GM12878 (cell line): ENCODE measurements at regions not wholly inside any gene's neighbourhood (a gene's known extent, or its start where the extent isn't known, plus 50 kb on each side); places are given as distances from the start of the nearest gene placed in this dataset.

Experiments
- ATAC-seq: fragments of 200-7000 bp; cut with Tn5 transposase; 3 replicates; pipeline ENCODE4 v1.9.1; 2020; ENCODE audit warnings: mild to moderate bottlenecking, moderate library complexity
- BruUV-seq: library from RNA; stranded (reverse); fragments of 400-500 nt; replicated peaks from 2 replicates; lab custom pipeline; 2021; lab: Mats Ljungman, UMichigan
- CTCF ChIA-PET: fragments of 300-600 bp; sonication (Branson Sonifier 250); formaldehyde crosslinking; extraction: SDS; loops from one replicate; lab custom pipeline; 2021; ENCODE audit warnings: inconsistent platforms; lab: Yijun Ruan, JAX
- POLR2A ChIA-PET: fragments of 350-600 bp; formaldehyde crosslinking; extraction: SDS; loops from one replicate; lab custom pipeline; 2021; ENCODE audit warnings: inconsistent platforms; lab: Charles Lee
- RAD21 ChIA-PET: fragments of 300-600 bp; sonication (Branson Sonifier 250); formaldehyde crosslinking; loops from one replicate; lab custom pipeline; 2023; ENCODE audit warnings: antibody characterized with exemption; ENCODE audit not compliant: unreplicated experiment; lab: Charles Lee
- SMC1A ChIA-PET: fragments of 300-600 bp; sonication (Branson Sonifier 250); formaldehyde crosslinking; loops from one replicate; lab custom pipeline; 2023; ENCODE audit not compliant: unreplicated experiment, uncharacterized antibody; lab: Charles Lee
- DNase-seq: peaks from one replicate; pipeline ENCODE4 v3.0.0-alpha.2; 2011; ENCODE audit warnings: low read depth, low spot score
- FAIRE-seq: peaks from 3 replicates; lab custom pipeline; 2011; peaks lifted over from hg19 to GRCh38; lab: Jason Lieb, UNC
- H2AFZ ChIP-seq: 2 replicates; pipeline ENCODE4 v1.6.0; 2011; ENCODE audit warnings: low read depth, low read length, control low read depth; ENCODE audit not compliant: control insufficient read depth
- H3K27ac ChIP-seq: 2 replicates; pipeline ENCODE4 v1.5.1; 2011; ENCODE audit warnings: control low read depth; ENCODE audit not compliant: control insufficient read depth, insufficient read depth
- H3K27me3 ChIP-seq, 2 experiments: replicated peaks in 1 of 2; 2 replicates each; pipeline versions ENCODE4 v1.6.0 to v1.6.1; 2011; ENCODE audit warnings: low read length in 1 of 2; ENCODE audit not compliant: control insufficient read depth in 2 of 2, insufficient read depth in 2 of 2
- H3K36me3 ChIP-seq, 2 experiments: 2 replicates each; pipeline ENCODE4 v1.5.1; 2011; ENCODE audit warnings: low read length in 1 of 2; ENCODE audit not compliant: control insufficient read depth in 2 of 2, insufficient read depth in 2 of 2
- H3K4me1 ChIP-seq: 2 replicates; pipeline ENCODE4 v1.6.1; 2011; ENCODE audit warnings: mild to moderate bottlenecking, low read length, moderate library complexity, mixed read lengths; ENCODE audit not compliant: control insufficient read depth, insufficient read depth
- H3K4me2 ChIP-seq: 2 replicates; pipeline ENCODE4 v1.6.0; 2011; ENCODE audit warnings: control low read depth; ENCODE audit not compliant: control insufficient read depth, insufficient read depth
- H3K4me3 ChIP-seq: fragments of 200-600 bp; sonication (generic); 2 replicates; pipeline ENCODE4 v1.5.1; 2016
- H3K79me2 ChIP-seq: 2 replicates; pipeline ENCODE4 v1.6.0; 2011; ENCODE audit warnings: low read length; ENCODE audit not compliant: control insufficient read depth, insufficient read depth
- H3K9ac ChIP-seq: 2 replicates; pipeline ENCODE4 v1.8.0; 2011; ENCODE audit warnings: low read length, control low read depth, mixed read lengths; ENCODE audit not compliant: control insufficient read depth, insufficient read depth
- H3K9me3 ChIP-seq: replicated peaks from 3 replicates; pipeline ENCODE4 v1.5.1; 2011; ENCODE audit warnings: mild to moderate bottlenecking, low read length; ENCODE audit not compliant: control insufficient read depth, insufficient read depth
- H4K20me1 ChIP-seq: 2 replicates; pipeline ENCODE4 v1.6.0; 2011; ENCODE audit not compliant: control insufficient read depth, insufficient read depth
- ASH2L ChIP-seq: fragments of 300-600, 200-600 bp; sonication (generic); IDR thresholded peaks from 2 replicates; pipeline ENCODE4 v1.6.1; 2017; ENCODE audit warnings: low read depth, mild to moderate bottlenecking, borderline replicate concordance
- ATF7 ChIP-seq: fragments of 450-650 bp; IDR thresholded peaks from 2 replicates; pipeline ENCODE4 v1.6.1; 2016; ENCODE audit warnings: low read depth, mild to moderate bottlenecking
- BCL11A ChIP-seq: IDR thresholded peaks from 2 replicates; pipeline ENCODE4 v1.6.1; 2011; ENCODE audit warnings: low read depth, low read length
- CHD2 ChIP-seq: IDR thresholded peaks from 2 replicates; pipeline ENCODE4 v1.6.1; 2011; ENCODE audit warnings: low read depth, low read length, improper control_type of control experiment, borderline replicate concordance
- CHD4 ChIP-seq: fragments of 200-600 bp; sonication (generic); IDR thresholded peaks from 2 replicates; pipeline ENCODE4 v1.6.1; 2016; ENCODE audit warnings: mild to moderate bottlenecking
- FOS ChIP-seq: IDR thresholded peaks from 3 replicates; pipeline ENCODE4 v1.6.1; 2011; ENCODE audit warnings: borderline replicate concordance; ENCODE audit not compliant: insufficient read length; ENCODE audit errors: extremely low read depth
- HCFC1 ChIP-seq: fragments of 150-350 bp; IDR thresholded peaks from 2 replicates; pipeline ENCODE4 v1.6.1; 2014; ENCODE audit warnings: low read length
- IKZF1 ChIP-seq: fragments of 450-650 bp; conservative IDR thresholded peaks from 2 replicates; pipeline ENCODE4 v1.6.1; 2017; ENCODE audit warnings: antibody characterized with exemption, mild to moderate bottlenecking
- MYB ChIP-seq: fragments of 150-350 bp; IDR thresholded peaks from 2 replicates; pipeline ENCODE4 v1.6.1; 2014; ENCODE audit warnings: mild to moderate bottlenecking, low read depth, low read length, borderline replicate concordance
- PAX5 ChIP-seq: IDR thresholded peaks from 2 replicates; pipeline ENCODE4 v1.6.1; 2011; ENCODE audit warnings: low read depth, low read length, borderline replicate concordance
- SREBF2 ChIP-seq: IDR thresholded peaks from 2 replicates; pipeline ENCODE4 v1.6.1; 2012; ENCODE audit warnings: mild to moderate bottlenecking, low read length
- TARDBP ChIP-seq: IDR thresholded peaks from 2 replicates; pipeline ENCODE4 v1.6.1; 2016; ENCODE audit warnings: borderline replicate concordance
- ZBED1 ChIP-seq: IDR thresholded peaks from 2 replicates; pipeline ENCODE4 v1.6.1; 2016; ENCODE audit warnings: borderline replicate concordance
- ZZZ3 ChIP-seq: IDR thresholded peaks from 2 replicates; pipeline ENCODE4 v1.6.1; 2011; ENCODE audit warnings: low read depth; ENCODE audit not compliant: control insufficient read depth, insufficient read length
- WGBS: methylation state at CpG from one replicate; pipeline ENCODE4 v1.1.6; 2016; ENCODE audit warnings: low lambda C conversion rate; ENCODE audit not compliant: insufficient replicate concordance, insufficient coverage; ENCODE audit errors: missing lambda C conversion rate; 5-methylcytosine and 5-hydroxymethylcytosine counted together
- in situ Hi-C: fragments of 300-500 bp; cut with MboI; formaldehyde crosslinking; loops from 9 replicates; pipeline ENCODE4 v1.14.3; 2018; ENCODE audit warnings: mixed read lengths
- intact Hi-C: fragments of 100-400 bp; cut with micrococcal nuclease; formaldehyde crosslinking; loops from one replicate; pipeline ENCODE4 v1.14.2; 2022; ENCODE audit not compliant: unreplicated experiment
- TF ChIP-seq, protein P1 (sequence below): IDR thresholded peaks from 2 replicates; pipeline ENCODE4 v1.6.1; 2012; ENCODE audit warnings: low read depth, low read length, improper control_type of control experiment
- TF ChIP-seq, protein P2 (sequence below): IDR thresholded peaks from 2 replicates; pipeline ENCODE4 v1.6.1; 2011; ENCODE audit warnings: borderline replicate concordance, low read depth, mild to moderate bottlenecking, moderate library complexity, mixed read lengths, low read length; ENCODE audit not compliant: insufficient read depth; ENCODE audit errors: extremely low read length

DNA sequence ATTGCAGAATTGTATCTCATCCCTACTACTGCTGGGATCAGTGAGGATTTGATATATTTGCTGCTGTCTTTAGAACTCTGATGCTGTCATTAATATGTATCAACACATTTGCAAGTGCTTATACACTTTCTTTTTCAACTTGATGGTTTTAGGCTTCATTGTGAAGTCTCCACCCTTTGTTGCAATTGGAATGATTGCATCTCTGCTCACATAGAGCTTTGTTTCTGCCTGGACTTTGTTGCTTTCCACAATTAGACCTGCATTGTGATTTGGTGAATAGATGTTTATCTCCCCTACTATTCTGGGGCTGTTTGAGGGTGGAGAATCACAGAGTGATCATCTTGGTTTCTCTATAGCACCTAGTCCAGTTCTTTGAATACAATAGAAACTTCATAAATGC, 666.7 kb downstream of the EPM2A start:
- no peak overlapping the region for H3K4me3 ChIP-seq
- TF ChIP-seq IKZF1 (no peak), ZBED1 (no peak), HCFC1 (no peak)
- TF ChIP-seq, protein P1, sequence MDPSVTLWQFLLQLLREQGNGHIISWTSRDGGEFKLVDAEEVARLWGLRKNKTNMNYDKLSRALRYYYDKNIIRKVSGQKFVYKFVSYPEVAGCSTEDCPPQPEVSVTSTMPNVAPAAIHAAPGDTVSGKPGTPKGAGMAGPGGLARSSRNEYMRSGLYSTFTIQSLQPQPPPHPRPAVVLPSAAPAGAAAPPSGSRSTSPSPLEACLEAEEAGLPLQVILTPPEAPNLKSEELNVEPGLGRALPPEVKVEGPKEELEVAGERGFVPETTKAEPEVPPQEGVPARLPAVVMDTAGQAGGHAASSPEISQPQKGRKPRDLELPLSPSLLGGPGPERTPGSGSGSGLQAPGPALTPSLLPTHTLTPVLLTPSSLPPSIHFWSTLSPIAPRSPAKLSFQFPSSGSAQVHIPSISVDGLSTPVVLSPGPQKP: no peak
- no peak overlapping the region for H3K4me2 ChIP-seq
- no TSS peak for BruUV-seq
- H3K27me3 ChIP-seq: no peaks in the 10 kb centered on the region
- H3K9me3 ChIP-seq: no peaks in the 10 kb centered on the region
- no peak overlapping the region for H2AFZ ChIP-seq
- ChIA-PET SMC1A (no interaction called here), POLR2A (no interaction called here), CTCF (no interaction called here), RAD21 (no interaction called here)
- no peaks in the 10 kb centered on the region for H3K4me1 ChIP-seq
- ATAC-seq (no peak), FAIRE-seq (no peak), DNase-seq (no peak)
- no peaks in the 10 kb centered on the region for H3K79me2 ChIP-seq
- no peaks in the 10 kb centered on the region for H3K36me3 ChIP-seq
- H3K27ac ChIP-seq: no peak overlapping the region
- intact Hi-C loops (no loop called here), in situ Hi-C loops (no loop called here)
- H3K9ac ChIP-seq: no peak overlapping the region
- H4K20me1 ChIP-seq: no peaks in the 10 kb centered on the region

DNA sequence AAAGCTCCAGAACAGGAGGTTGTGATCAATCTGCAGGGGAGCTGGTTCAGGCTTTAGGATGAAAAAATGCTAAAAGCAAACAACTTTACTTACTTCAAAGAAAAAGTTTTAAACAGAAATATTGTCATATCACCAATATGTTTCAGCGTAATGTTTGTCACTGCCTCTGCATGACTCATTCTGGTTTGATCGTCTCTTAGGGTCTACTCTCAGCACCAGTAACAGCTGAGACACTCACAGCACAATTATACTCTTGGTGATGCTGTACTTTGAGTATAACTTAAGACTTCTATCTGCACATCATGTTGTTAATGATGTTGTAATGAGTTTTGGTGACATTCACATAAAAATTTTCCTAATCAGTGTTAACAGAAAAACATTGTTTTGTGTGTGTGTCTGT, 665.4 kb downstream of the EPM2A start:
- Histone ChIP-seq H3K9ac (no peak overlapping the region), H3K4me3 (no peak overlapping the region), H3K27ac (no peak overlapping the region), H3K36me3 (no peaks in the 10 kb centered on the region), H3K4me2 (no peak overlapping the region), H4K20me1 (no peaks in the 10 kb centered on the region), H3K9me3 (no peaks in the 10 kb centered on the region), H2AFZ (no peak overlapping the region), H3K79me2 (no peaks in the 10 kb centered on the region), H3K4me1 (no peaks in the 10 kb centered on the region), H3K27me3 (no peaks in the 10 kb centered on the region)
- POLR2A ChIA-PET: interaction anchor here (0.6 kb wide), 1 partner anchor 337 kb away, joined by 3 read pairs; no protein-coding TSS in a partner anchor
- RAD21 ChIA-PET: interaction anchor here (0.6 kb wide), 1 partner anchor 475 kb away, joined by 3 read pairs; no protein-coding TSS in a partner anchor
- 40% methylated on average over 2 of the region's 2 CpGs for WGBS
- no peak for DNase-seq
- in situ Hi-C loops (no loop called here), intact Hi-C loops (no loop called here)
- BruUV-seq: no TSS peak
- CTCF ChIA-PET: no interaction called here
- SMC1A ChIA-PET: no interaction called here
- no peak for FAIRE-seq
- no peak for ATAC-seq
- TF ChIP-seq, protein P2, sequence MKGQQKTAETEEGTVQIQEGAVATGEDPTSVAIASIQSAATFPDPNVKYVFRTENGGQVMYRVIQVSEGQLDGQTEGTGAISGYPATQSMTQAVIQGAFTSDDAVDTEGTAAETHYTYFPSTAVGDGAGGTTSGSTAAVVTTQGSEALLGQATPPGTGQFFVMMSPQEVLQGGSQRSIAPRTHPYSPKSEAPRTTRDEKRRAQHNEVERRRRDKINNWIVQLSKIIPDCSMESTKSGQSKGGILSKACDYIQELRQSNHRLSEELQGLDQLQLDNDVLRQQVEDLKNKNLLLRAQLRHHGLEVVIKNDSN: no peak
- TF ChIP-seq FOS (no peak), ATF7 (no peak), CHD2 (no peak), TARDBP (no peak), PAX5 (no peak), ZZZ3 (no peak), BCL11A (no peak), SREBF2 (no peak), CHD4 (no peak), ASH2L (no peak), MYB (no peak)
